Parathyroid adenoma (tissue), 2 donors: ENCODE measurements at regions not wholly inside any gene's neighbourhood (a gene's known extent, or its start where the extent isn't known, plus 50 kb on each side); places are given as distances from the start of the nearest gene placed in this dataset.

ENCODE experiments used
- H2AFZ ChIP-seq: fragments of 300-600 bp; sonication (generic); one replicate; pipeline ENCODE4 v1.7.0; 2017; ENCODE audit warnings: antibody characterized with exemption, mild to moderate bottlenecking
- H3K27ac ChIP-seq: fragments of 300-600 bp; sonication (generic); one replicate; pipeline ENCODE4 v1.7.0; 2017
- H3K27me3 ChIP-seq: fragments of 300-600 bp; sonication (generic); one replicate; pipeline ENCODE4 v1.7.0; 2017; ENCODE audit warnings: low read length; ENCODE audit not compliant: control insufficient read depth, insufficient read depth
- H3K36me3 ChIP-seq: fragments of 300-600 bp; sonication (generic); one replicate; pipeline ENCODE4 v1.7.0; 2017; ENCODE audit warnings: low read length; ENCODE audit not compliant: control insufficient read depth, insufficient read depth
- H3K4me1 ChIP-seq: fragments of 300-600 bp; sonication (generic); one replicate; pipeline ENCODE4 v1.7.0; 2017; ENCODE audit warnings: control low read depth
- H3K4me2 ChIP-seq: fragments of 300-600 bp; sonication (generic); one replicate; pipeline ENCODE4 v1.7.0; 2017; ENCODE audit warnings: low read length
- H3K4me3 ChIP-seq: fragments of 300-600 bp; sonication (generic); one replicate; pipeline ENCODE4 v1.7.0; 2017; ENCODE audit warnings: low read depth, low read length
- H3K79me2 ChIP-seq: fragments of 300-600 bp; sonication (generic); one replicate; pipeline ENCODE4 v1.7.0; 2017; ENCODE audit warnings: control low read depth
- H3K9ac ChIP-seq: fragments of 300-600 bp; sonication (generic); one replicate; pipeline ENCODE4 v1.7.0; 2017; ENCODE audit warnings: mild to moderate bottlenecking
- H3K9me3 ChIP-seq: fragments of 300-600 bp; sonication (generic); one replicate; pipeline ENCODE4 v1.7.0; 2017; ENCODE audit warnings: low read length; ENCODE audit not compliant: control insufficient read depth
- TF ChIP-seq, protein P1 (sequence below): fragments of 300-600 bp; sonication (generic); IDR thresholded peaks from one replicate; pipeline ENCODE4 v1.7.0; 2017; ENCODE audit warnings: antibody characterized with exemption, mild to moderate bottlenecking
- donor health status: primary hyperparathyroidism.

DNA sequence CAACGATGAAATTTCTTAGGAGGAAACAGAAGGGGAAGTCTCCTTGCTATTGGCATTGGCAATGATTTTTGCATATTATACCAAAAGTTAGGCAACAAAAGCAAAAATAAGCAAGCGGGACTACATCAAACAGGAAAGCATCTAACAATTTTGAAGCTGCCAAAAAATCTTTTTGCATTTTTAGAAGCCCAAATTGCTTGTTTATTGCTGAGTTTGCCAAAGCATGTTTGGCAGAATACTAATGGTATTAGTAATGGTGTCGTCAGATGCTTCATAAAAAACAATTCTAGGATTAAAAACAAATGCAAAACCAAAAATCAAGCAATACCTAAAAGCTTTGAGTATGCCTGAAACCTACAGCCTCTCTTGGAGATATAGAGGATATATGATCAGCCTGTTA, 80.0 kb downstream of the GALR1 start:
- H2AFZ ChIP-seq: no peak overlapping the region
- TF ChIP-seq, protein P1, sequence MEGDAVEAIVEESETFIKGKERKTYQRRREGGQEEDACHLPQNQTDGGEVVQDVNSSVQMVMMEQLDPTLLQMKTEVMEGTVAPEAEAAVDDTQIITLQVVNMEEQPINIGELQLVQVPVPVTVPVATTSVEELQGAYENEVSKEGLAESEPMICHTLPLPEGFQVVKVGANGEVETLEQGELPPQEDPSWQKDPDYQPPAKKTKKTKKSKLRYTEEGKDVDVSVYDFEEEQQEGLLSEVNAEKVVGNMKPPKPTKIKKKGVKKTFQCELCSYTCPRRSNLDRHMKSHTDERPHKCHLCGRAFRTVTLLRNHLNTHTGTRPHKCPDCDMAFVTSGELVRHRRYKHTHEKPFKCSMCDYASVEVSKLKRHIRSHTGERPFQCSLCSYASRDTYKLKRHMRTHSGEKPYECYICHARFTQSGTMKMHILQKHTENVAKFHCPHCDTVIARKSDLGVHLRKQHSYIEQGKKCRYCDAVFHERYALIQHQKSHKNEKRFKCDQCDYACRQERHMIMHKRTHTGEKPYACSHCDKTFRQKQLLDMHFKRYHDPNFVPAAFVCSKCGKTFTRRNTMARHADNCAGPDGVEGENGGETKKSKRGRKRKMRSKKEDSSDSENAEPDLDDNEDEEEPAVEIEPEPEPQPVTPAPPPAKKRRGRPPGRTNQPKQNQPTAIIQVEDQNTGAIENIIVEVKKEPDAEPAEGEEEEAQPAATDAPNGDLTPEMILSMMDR: no peak

GRCh38 chr18:77334876-77335275, 85.2 kb downstream of the GALR1 start:
- Histone ChIP-seq H3K9me3 (no peaks in the 10 kb centered on the region), H3K9ac (no peak overlapping the region), H3K36me3 (no peaks in the 10 kb centered on the region), H3K4me1 (no peaks in the 10 kb centered on the region), H3K27me3 (no peaks in the 10 kb centered on the region), H2AFZ (no peak overlapping the region), H3K79me2 (no peaks in the 10 kb centered on the region), H3K4me3 (no peak overlapping the region), H3K27ac (no peak overlapping the region), H3K4me2 (no peak overlapping the region)
- TF ChIP-seq, protein P1: no peak

More for the DNA sequence above, 80.0 kb downstream of the GALR1 start:
- Histone ChIP-seq H3K4me3 (no peak overlapping the region), H3K36me3 (no peaks in the 10 kb centered on the region), H3K9me3 (no peaks in the 10 kb centered on the region), H3K27ac (no peak overlapping the region), H3K9ac (no peak overlapping the region), H3K4me1 (no peaks in the 10 kb centered on the region), H3K27me3 (no peaks in the 10 kb centered on the region), H3K4me2 (no peak overlapping the region), H3K79me2 (no peaks in the 10 kb centered on the region)

DNA sequence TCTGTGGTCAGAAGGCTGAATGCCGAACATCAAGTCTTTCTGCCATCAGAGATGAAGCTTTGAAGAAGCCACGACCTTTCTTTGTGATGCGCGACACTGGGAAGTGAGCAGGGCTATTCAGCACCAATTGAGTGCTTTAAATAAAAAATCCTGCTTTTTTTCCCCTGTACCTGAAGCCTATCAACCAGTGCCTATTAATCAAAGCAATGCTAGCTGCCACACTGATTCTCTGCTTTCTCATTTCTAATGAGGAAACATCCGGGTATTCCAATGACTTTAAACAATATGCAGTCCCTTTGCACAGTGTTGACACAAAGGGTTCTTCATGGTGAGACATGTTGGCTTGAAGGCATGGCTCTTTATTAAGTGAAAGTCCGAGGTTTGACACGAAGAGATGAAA, 88.0 kb downstream of the GALR1 start:
- no peak overlapping the region for H3K27ac ChIP-seq
- H3K36me3 ChIP-seq: no peaks in the 10 kb centered on the region
- no peak overlapping the region for H3K4me3 ChIP-seq
- no peaks in the 10 kb centered on the region for H3K27me3 ChIP-seq
- H3K9ac ChIP-seq: no peak overlapping the region
- H3K4me2 ChIP-seq: no peak overlapping the region
- H2AFZ ChIP-seq: no peak overlapping the region
- H3K79me2 ChIP-seq: no peaks in the 10 kb centered on the region
- no peaks in the 10 kb centered on the region for H3K4me1 ChIP-seq
- no peaks in the 10 kb centered on the region for H3K9me3 ChIP-seq
- TF ChIP-seq, protein P1: no peak

DNA sequence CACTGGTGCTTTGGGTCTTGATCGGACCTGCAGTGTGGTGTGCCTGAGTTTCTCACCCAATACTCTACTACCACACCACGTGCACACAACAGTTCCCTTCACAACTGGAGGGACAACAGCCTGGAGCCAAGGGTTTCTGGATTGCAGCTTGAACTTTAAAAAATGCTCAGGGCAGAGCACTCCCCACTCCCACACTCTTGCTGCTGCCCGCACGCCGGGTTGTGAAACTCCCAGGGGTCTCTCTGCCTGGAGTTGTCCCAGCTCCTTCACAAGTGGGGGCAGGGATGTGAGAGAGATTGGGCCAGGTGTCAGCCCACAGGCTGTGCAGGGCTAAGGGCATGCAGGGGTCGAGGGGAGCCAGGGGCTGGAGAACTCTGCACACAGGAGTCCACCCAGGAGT, 89.4 kb downstream of the GALR1 start:
- Histone ChIP-seq H3K36me3 (no peaks in the 10 kb centered on the region), H3K27me3 (no peaks in the 10 kb centered on the region), H3K4me2 (no peak overlapping the region), H3K4me3 (no peak overlapping the region), H3K27ac (no peak overlapping the region), H3K9ac (no peak overlapping the region), H3K79me2 (no peaks in the 10 kb centered on the region), H3K9me3 (no peaks in the 10 kb centered on the region), H3K4me1 (no peaks in the 10 kb centered on the region), H2AFZ (no peak overlapping the region)
- TF ChIP-seq, protein P1: no peak

GRCh38 chr18:77339623-77340022, 90.0 kb downstream of the GALR1 start:
- H3K9me3 ChIP-seq: no peaks in the 10 kb centered on the region
- H3K4me2 ChIP-seq: no peak overlapping the region
- H3K27me3 ChIP-seq: no peaks in the 10 kb centered on the region
- H3K9ac ChIP-seq: no peak overlapping the region
- TF ChIP-seq, protein P1: no peak
- no peaks in the 10 kb centered on the region for H3K36me3 ChIP-seq
- no peaks in the 10 kb centered on the region for H3K79me2 ChIP-seq
- no peak overlapping the region for H2AFZ ChIP-seq
- H3K4me1 ChIP-seq: no peaks in the 10 kb centered on the region
- H3K4me3 ChIP-seq: no peak overlapping the region
- no peak overlapping the region for H3K27ac ChIP-seq
